ENCODE measurements at regions not wholly inside any gene's neighbourhood (a gene's known extent, or its start where the extent isn't known, plus 50 kb on each side); places are given as distances from the start of the nearest gene placed in this dataset.

DNA sequence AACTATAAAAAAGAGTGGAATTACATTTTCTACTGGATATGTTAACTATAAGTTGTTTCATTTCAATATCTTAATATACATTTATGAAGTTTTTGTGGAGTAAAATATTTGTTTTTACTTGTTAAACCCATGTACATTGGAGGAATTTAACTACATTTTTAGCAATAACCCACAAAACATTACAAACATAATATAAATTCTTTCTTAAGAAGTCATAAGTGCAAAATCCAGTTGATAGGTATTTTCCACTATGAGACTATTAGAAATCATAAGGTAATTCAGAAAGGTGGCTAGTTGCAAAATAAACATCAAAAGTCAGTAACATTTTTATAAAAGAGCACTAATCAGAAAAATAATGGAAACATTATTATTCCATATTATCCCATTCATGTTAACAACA, 73.9 kb upstream of the RRP15 start:
- Mint-ChIP-seq H3K4me3 (no peak overlapping the region), H3K27ac (no peak overlapping the region), H3K4me1 (ENCODE audit: low read depth) (no peaks in the 10 kb centered on the region), H3K36me3 (ENCODE audit: low read depth) (no peaks in the 10 kb centered on the region), H3K27me3 (peaks cover 39% of the 10 kb centered on the region), H3K9me3 (no peaks in the 10 kb centered on the region)
- Histone ChIP-seq H3K4me1 (ENCODE audit: insufficient read depth, low read length) (no peaks in the 10 kb centered on the region), H3K27ac (ENCODE audit: low read depth in 1 of 2, low read length in 2 of 2) (no peak overlapping the region), H3K36me3 (ENCODE audit: insufficient read depth, low read length) (no peaks in the 10 kb centered on the region), H3K9me3 (ENCODE audit: control insufficient read depth in 1 of 2, insufficient read depth in 1 of 2, low read length in 2 of 2) (no peaks in the 10 kb centered on the region), H3K27me3 (ENCODE audit: control insufficient read depth in 1 of 2, insufficient read depth in 2 of 2, low read length in 2 of 2) (peaks cover 0 to 4% of the 10 kb centered on the region in 2 experiments), H3K4me3 (ENCODE audit: low read length) (no peak overlapping the region)
- POLR2A ChIA-PET, result no interaction called here
- DNase-seq, result no peak
- no peak for ATAC-seq (ENCODE audit: poor library complexity)
- TF ChIP-seq, protein P1, sequence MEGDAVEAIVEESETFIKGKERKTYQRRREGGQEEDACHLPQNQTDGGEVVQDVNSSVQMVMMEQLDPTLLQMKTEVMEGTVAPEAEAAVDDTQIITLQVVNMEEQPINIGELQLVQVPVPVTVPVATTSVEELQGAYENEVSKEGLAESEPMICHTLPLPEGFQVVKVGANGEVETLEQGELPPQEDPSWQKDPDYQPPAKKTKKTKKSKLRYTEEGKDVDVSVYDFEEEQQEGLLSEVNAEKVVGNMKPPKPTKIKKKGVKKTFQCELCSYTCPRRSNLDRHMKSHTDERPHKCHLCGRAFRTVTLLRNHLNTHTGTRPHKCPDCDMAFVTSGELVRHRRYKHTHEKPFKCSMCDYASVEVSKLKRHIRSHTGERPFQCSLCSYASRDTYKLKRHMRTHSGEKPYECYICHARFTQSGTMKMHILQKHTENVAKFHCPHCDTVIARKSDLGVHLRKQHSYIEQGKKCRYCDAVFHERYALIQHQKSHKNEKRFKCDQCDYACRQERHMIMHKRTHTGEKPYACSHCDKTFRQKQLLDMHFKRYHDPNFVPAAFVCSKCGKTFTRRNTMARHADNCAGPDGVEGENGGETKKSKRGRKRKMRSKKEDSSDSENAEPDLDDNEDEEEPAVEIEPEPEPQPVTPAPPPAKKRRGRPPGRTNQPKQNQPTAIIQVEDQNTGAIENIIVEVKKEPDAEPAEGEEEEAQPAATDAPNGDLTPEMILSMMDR (IDR thresholded peaks at IDR 0.05), result no peak
- CTCF ChIA-PET, result no interaction called here
- intact Hi-C loops (cut with DNase I, micrococcal nuclease), result no loop called here

DNA sequence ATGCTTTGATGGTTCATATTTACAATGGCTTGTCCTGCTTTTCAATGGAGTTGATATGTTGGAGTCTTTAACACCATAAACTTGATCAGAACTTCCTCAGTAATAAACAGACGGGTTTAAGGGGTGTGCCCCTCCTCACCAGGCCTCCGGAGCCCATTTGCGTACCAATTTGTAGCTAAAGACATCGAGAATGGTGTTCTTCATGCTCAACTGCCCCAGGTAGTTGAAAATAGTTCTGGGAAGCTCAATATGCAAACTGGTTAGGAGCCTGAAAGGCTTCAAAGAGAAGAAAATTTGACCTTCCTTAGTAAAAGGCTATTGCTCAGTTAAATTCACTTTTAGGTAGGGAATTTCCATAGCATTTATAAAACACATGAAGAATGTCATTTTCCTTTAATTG, 68.1 kb upstream of the RRP15 start:
- CTCF ChIA-PET, result no interaction called here

DNA sequence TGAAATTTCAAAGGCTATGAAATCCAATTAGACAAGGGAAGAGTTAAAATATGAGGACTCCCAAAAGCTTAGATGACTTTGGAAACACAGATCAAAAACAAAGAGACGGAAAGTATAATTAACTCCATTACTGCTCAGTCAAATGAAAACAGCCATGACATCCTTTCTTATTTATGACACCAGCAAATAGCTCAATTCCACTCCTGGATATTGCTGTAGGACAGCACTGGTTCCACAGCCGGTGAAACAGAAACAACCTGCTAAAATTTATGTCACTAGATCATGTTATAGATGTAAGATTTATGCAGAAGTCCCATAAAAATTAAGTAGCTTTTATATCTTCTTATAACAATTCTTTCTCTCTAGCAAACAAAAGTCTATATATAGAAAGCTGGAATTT, 65.6 kb upstream of the RRP15 start:
- CTCF ChIA-PET, result no interaction called here
- Histone ChIP-seq H3K27ac (ENCODE audit: low read depth in 1 of 2, low read length in 2 of 2) (no peak overlapping the region), H3K36me3 (ENCODE audit: insufficient read depth, low read length) (no peaks in the 10 kb centered on the region), H3K4me1 (ENCODE audit: insufficient read depth, low read length) (no peaks in the 10 kb centered on the region), H3K4me3 (ENCODE audit: low read length) (no peak overlapping the region), H3K27me3 (ENCODE audit: control insufficient read depth in 1 of 2, insufficient read depth in 2 of 2, low read length in 2 of 2) (no peaks in the 10 kb centered on the region), H3K9me3 (ENCODE audit: control insufficient read depth in 1 of 2, insufficient read depth in 1 of 2, low read length in 2 of 2) (no peaks in the 10 kb centered on the region)
- Mint-ChIP-seq H3K4me3 (no peak overlapping the region), H3K9me3 (no peaks in the 10 kb centered on the region), H3K27ac (no peak overlapping the region), H3K27me3 (peaks cover 42% of the 10 kb centered on the region), H3K4me1 (ENCODE audit: low read depth) (no peaks in the 10 kb centered on the region), H3K36me3 (ENCODE audit: low read depth) (no peaks in the 10 kb centered on the region)
- intact Hi-C loops (cut with DNase I, micrococcal nuclease), result no loop called here
- ATAC-seq (ENCODE audit: poor library complexity) (no peak), DNase-seq (no peak)
- TF ChIP-seq, protein P1 (IDR thresholded peaks at IDR 0.05), result no peak
- POLR2A ChIA-PET, result no interaction called here

More for the DNA sequence above, 68.1 kb upstream of the RRP15 start:
- no peaks in the 10 kb centered on the region for H3K36me3 Mint-ChIP-seq (ENCODE audit: low read depth)
- ATAC-seq (ENCODE audit: poor library complexity) (no peak), DNase-seq (no peak)
- H3K4me3 ChIP-seq (ENCODE audit: low read length), result no peak overlapping the region
- H3K27me3 ChIP-seq (ENCODE audit: control insufficient read depth in 1 of 2, insufficient read depth in 2 of 2, low read length in 2 of 2), result peaks cover 0 to 4% of the 10 kb centered on the region in 2 experiments
- H3K27ac ChIP-seq (ENCODE audit: low read depth in 1 of 2, low read length in 2 of 2), result no peak overlapping the region
- H3K9me3 ChIP-seq (ENCODE audit: control insufficient read depth in 1 of 2, insufficient read depth in 1 of 2, low read length in 2 of 2), result no peaks in the 10 kb centered on the region
- no peaks in the 10 kb centered on the region for H3K36me3 ChIP-seq (ENCODE audit: insufficient read depth, low read length)
- H3K27ac Mint-ChIP-seq, result no peak overlapping the region
- H3K4me3 Mint-ChIP-seq, result no peak overlapping the region
- no peaks in the 10 kb centered on the region for H3K9me3 Mint-ChIP-seq
- no peaks in the 10 kb centered on the region for H3K4me1 Mint-ChIP-seq (ENCODE audit: low read depth)
- TF ChIP-seq, protein P1 (IDR thresholded peaks at IDR 0.05), result no peak
- POLR2A ChIA-PET, result no interaction called here
- no peaks in the 10 kb centered on the region for H3K4me1 ChIP-seq (ENCODE audit: insufficient read depth, low read length)
- intact Hi-C loops (cut with DNase I, micrococcal nuclease), result no loop called here
- H3K27me3 Mint-ChIP-seq, result peaks cover 51% of the 10 kb centered on the region

Data from CD4-positive, alpha-beta T cell (primary cell).